Chondrocyte (in vitro differentiated cells): ENCODE measurements at regions not wholly inside any gene's neighbourhood (a gene's known extent, or its start where the extent isn't known, plus 50 kb on each side); places are given as distances from the start of the nearest gene placed in this dataset.
"Not testable (repeated sequence)": the region's sequence is repeated elsewhere in the genome, so short reads cannot be mapped to it uniquely, and the experiment has no call there.

Source experiments
- DNase-seq: peaks from one replicate; pipeline ENCODE4 v3.0.0; 2021; ENCODE audit warnings: mixed read lengths, low spot score
- H3K27ac Mint-ChIP-seq: one replicate; pipeline ENCODE4 v1.8.0; 2021; ENCODE audit warnings: mild to moderate bottlenecking, moderate library complexity, mixed read lengths; ENCODE audit not compliant: unreplicated experiment
- H3K27me3 Mint-ChIP-seq: 2 replicates; pipeline ENCODE4 v1.8.0; 2021; ENCODE audit warnings: low read depth, mixed read lengths
- H3K36me3 Mint-ChIP-seq: 2 replicates; pipeline ENCODE4 v1.8.0; 2021; ENCODE audit warnings: low read depth, mixed read lengths
- H3K4me1 Mint-ChIP-seq: 2 replicates; pipeline ENCODE4 v1.8.0; 2021; ENCODE audit warnings: low read depth, mild to moderate bottlenecking, mixed read lengths
- H3K4me3 Mint-ChIP-seq: one replicate; pipeline ENCODE4 v1.8.0; 2021; ENCODE audit warnings: mild to moderate bottlenecking, moderate library complexity, mixed read lengths; ENCODE audit not compliant: unreplicated experiment
- H3K9me3 Mint-ChIP-seq: 2 replicates; pipeline ENCODE4 v1.8.0; 2021; ENCODE audit warnings: low read depth, mixed read lengths
- TF ChIP-seq, protein P1 (sequence below): fragments of 200-600 bp; sonication (generic); IDR thresholded peaks from 2 replicates; pipeline ENCODE4 v1.5.0; 2021; ENCODE audit warnings: antibody characterized with exemption, mild to moderate bottlenecking, moderate library complexity

DNA sequence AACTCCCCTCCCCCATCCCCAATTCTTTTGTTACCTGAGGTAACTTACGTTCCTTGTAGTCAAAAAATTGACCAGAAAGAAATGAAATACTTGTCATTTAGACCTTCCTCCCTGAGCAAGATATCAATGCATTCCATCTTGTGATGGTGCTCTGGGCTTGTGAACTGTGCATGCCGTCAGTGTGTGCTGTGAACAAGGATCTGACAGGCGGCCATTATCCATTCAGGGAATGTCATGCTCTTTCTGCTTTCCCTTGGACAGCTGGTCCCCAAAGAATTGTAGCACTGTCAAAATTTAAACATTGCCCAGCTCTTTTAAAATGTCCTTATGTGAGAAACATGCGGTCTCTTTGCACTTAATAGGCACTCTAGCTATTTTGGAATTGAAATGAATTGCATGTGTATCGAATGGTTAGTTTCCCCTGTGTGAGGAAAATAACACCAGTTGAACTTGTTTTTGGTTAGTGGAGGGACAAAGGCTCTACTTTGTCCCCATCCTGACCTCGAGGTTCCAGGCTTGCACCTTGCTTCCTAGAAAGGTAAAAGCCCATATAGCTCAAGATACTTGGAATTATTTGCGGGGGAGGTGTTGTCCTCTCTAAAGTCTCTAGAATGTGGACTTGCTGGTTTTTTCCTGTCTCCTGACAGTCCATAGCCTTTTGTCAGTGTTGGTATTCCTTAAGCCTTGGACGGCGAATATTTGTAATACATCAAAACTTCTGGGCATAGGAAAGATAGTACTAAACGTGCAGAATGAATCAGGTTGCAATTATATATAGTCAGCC, 350.9 kb downstream of the NUP35 start:
- H3K9me3 Mint-ChIP-seq: peaks cover 3% of the 10 kb centered on the region
- TF ChIP-seq, protein P1, sequence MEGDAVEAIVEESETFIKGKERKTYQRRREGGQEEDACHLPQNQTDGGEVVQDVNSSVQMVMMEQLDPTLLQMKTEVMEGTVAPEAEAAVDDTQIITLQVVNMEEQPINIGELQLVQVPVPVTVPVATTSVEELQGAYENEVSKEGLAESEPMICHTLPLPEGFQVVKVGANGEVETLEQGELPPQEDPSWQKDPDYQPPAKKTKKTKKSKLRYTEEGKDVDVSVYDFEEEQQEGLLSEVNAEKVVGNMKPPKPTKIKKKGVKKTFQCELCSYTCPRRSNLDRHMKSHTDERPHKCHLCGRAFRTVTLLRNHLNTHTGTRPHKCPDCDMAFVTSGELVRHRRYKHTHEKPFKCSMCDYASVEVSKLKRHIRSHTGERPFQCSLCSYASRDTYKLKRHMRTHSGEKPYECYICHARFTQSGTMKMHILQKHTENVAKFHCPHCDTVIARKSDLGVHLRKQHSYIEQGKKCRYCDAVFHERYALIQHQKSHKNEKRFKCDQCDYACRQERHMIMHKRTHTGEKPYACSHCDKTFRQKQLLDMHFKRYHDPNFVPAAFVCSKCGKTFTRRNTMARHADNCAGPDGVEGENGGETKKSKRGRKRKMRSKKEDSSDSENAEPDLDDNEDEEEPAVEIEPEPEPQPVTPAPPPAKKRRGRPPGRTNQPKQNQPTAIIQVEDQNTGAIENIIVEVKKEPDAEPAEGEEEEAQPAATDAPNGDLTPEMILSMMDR: no peak
- peaks cover 3% of the 10 kb centered on the region for H3K36me3 Mint-ChIP-seq
- H3K4me3 Mint-ChIP-seq: no peak overlapping the region
- no peak for DNase-seq
- H3K27me3 Mint-ChIP-seq: no peaks in the 10 kb centered on the region
- H3K4me1 Mint-ChIP-seq: no peaks in the 10 kb centered on the region
- H3K27ac Mint-ChIP-seq: no peak overlapping the region

DNA sequence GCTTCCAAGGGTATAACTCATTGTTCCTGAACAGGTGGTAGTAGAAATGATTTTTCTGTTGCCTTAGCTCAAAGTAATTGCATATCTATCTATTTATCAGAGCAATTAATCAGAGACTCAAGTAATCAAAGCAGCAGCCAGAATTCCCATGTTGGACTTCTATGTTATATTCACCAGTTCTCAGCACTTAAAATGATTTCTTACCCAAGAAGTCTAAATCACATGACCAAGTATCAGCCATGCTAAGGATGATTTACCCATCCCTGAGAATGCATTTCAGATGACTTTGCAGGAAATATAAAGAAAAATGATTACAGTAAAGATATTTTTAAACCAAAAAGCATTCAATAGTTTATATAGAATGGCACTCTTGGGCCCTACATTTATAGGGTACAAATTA, 352.2 kb downstream of the NUP35 start:
- no peak for DNase-seq
- Mint-ChIP-seq H3K27me3 (no peaks in the 10 kb centered on the region), H3K36me3 (no peaks in the 10 kb centered on the region)

DNA sequence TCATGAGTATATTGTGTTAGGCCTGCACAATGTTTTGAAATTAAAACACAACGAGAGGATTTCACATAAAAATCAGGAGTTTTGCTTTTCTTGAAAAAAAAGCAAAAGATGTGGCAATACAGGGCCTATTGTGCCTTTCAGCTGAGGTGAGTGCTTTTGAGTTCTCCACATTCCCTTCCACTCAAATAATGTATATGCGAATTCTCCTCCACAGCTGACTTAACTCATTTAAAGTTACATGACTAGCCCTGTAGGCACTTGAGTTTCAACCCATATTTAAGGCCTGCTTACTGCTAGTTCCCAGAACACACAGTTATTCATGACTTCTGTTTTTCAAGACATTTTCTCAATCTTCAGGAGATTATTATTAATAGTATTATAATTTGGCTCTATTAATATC, 353.1 kb downstream of the NUP35 start:
- no peaks in the 10 kb centered on the region for H3K27me3 Mint-ChIP-seq

More for the DNA sequence above, 352.2 kb downstream of the NUP35 start:
- Mint-ChIP-seq H3K4me3 (no peak overlapping the region), H3K27ac (no peak overlapping the region), H3K4me1 (no peaks in the 10 kb centered on the region), H3K9me3 (peaks cover 9% of the 10 kb centered on the region)
- TF ChIP-seq, protein P1: no peak

DNA sequence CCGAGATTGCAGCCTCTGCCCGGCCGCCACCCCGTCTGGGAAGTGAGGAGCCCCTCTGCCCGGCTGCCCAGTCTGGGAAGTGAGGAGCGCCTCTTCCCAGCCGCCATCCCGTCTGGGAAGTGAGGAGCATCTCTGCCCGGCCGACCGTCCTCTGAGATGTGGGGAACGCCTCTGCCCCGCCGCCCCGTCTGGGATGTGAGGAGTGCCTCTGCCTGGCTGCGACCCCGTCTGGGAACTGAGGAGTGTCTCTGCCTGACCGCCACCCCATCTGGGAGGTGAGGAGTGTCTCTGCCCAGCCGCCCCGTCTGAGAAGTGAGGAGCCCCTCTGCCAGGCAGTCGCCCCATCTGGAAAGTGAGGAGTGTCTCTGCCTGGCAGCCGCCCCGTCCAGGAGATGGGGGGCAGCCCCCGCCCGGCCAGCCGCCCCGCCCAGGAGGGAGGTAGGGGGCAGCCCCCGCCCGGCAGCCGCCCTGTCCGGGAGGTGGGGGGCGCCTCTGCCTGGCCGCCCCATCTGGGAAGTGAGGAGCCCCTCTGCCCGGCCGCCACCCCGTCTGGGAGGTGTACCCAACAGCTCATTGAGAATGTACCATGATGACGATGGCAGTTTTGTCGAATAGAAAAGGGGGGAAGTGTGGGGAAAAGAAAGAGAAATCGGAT, 354.8 kb downstream of the NUP35 start:
- H3K36me3 Mint-ChIP-seq, H3K27me3 Mint-ChIP-seq, H3K9me3 Mint-ChIP-seq, H3K4me3 Mint-ChIP-seq, H3K4me1 Mint-ChIP-seq, DNase-seq, H3K27ac Mint-ChIP-seq: not testable (repeated sequence)

More for the DNA sequence above, 353.1 kb downstream of the NUP35 start:
- TF ChIP-seq, protein P1: no peak
- Mint-ChIP-seq H3K4me3 (no peak overlapping the region), H3K27ac (no peak overlapping the region), H3K36me3 (no peaks in the 10 kb centered on the region), H3K9me3 (peaks cover 9% of the 10 kb centered on the region), H3K4me1 (no peaks in the 10 kb centered on the region)
- no peak for DNase-seq

GRCh38 chr2:183487326-183487725, 363.1 kb downstream of the NUP35 start:
- TF ChIP-seq, protein P1: no peak
- Mint-ChIP-seq H3K36me3 (no peaks in the 10 kb centered on the region), H3K4me1 (peaks cover 20% of the 10 kb centered on the region), H3K27ac (no peak overlapping the region), H3K9me3 (peaks cover 3% of the 10 kb centered on the region), H3K27me3 (no peaks in the 10 kb centered on the region), H3K4me3 (no peak overlapping the region)
- DNase-seq: no peak
